Embryonic facial prominence (tissue), 1 donor: ENCODE measurements at regions not wholly inside any gene's neighbourhood (a gene's known extent, or its start where the extent isn't known, plus 50 kb on each side); places are given as distances from the start of the nearest gene placed in this dataset.

Experiments used
- DNase-seq: peaks from one replicate; pipeline ENCODE4 v3.0.0-alpha.2; 2016; ENCODE audit errors: extremely low spot score

DNA sequence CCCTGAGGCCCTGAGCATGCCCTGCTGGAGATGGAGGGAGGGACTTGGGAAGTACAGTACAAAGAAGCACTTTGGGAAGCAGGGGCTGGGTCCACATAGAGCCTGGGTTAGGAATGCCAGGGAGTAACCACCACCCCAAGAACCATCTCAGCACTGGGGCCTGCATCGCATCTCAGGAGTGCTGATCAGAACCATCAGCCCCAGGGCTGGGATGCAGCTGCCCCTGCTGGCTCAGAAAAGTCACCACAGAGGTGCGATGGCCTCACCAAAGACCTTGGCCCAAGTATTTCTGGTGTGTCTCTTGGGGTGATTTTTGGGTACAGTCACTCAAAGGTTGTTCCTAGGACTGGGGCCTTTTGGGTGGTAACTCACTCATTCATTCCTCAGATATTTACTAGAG is 236.8 kb upstream of the MVB12B start:
- DNase-seq = no peak

DNA sequence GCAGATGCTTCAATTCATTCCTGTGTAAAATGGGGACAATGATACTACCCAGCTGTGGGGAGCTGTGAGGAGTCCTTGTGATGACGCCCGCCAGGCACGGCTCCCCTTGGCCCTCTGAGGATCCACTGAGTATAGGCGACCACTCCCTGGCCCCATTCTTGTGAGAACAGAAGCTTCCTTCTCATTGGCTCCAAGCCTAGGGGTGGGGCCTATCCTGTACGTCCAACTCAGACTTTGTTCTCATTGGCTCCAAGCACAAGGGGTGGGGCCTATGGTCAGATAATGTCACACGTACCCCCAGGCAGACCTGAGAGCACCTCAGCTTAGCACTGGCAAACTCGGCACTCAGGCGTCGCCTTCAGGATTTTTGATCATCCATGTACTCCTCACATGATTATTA is 232.9 kb upstream of the MVB12B start:
- DNase-seq = no peak

DNA sequence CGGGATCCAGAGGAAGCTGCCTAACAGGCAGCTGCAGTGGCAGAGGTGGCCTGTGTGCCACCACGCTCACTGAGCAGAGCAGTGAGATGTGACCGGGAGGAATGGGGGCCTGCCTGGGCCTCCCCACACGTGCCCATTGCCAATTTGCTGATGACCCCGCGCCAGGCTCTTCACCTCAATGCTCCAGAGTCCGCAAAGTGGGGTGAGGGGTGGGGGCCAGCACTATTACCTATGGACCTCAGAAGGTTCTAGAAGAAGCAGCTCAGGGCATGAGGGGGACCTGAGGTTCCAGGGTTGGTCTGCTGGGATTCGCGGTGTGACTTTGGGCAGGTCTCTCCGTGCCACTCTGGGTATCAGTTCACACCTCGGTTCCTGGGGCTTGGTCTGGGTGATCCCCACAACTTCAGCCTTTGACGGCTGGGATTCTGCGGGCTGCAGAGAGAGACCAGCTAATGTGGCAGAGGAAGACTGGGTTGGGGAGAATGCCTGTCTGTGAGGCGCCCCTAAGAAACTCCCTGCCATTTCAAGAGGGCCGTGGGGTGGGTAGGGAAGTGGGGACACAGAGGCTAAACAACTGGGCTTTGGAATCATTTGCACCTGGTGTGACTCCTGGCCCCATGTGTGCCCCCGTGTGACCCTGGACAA is 231.0 kb upstream of the MVB12B start:
- DNase-seq = no peak

DNA sequence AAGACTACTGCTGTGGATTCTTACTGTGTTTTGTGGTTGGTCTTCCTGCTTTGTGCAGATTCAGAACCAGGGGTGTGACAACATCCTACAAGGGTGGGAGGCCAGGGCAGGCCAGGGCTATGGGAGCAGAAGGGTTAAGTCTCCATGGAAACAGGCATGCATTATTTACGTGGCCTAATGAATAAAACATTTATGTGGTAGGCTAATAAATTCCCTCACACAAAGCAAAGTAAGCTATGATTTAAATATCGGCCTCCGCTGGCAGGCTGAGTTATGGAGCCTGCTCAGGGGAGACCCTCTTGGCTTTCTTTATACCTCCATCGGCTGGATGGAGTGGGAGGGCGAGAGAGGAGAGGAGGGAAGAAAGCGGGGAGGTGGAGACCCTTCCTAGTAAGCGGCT is 230.3 kb upstream of the MVB12B start:
- no peak for DNase-seq

- DNase-seq = no peak
These were observed 228.9 kb upstream of the MVB12B start for GRCh38 chr9:126097679-126098078.

- DNase-seq = no peak
These were observed 220.2 kb upstream of the MVB12B start for GRCh38 chr9:126106404-126106803.

- no peak for DNase-seq
These were observed 218.9 kb upstream of the MVB12B start for GRCh38 chr9:126107693-126108092.

- DNase-seq = no peak
These were observed 218.4 kb upstream of the MVB12B start for GRCh38 chr9:126108240-126108639.

DNA sequence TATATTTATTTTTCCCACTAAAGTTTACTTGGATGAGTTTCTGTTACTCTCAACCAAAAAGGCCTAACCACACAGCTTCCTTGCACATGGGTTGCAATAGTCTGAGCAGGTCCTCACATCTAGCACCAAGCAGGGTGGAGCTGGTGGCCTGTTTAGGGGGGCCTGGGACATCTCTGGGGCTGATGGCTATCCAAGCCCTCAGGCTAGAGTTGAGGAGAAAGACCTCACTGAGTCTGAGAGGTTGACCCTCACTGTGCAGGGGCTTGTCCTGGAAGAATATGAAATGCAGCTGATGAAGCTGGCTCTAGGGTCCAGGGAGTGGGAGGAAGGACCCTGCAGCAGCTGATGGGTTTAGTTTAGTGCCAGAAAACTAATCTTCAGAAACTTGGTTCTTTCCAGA is 217.1 kb upstream of the MVB12B start:
- no peak for DNase-seq

- no peak for DNase-seq
These were observed 215.1 kb upstream of the MVB12B start for GRCh38 chr9:126111556-126111955.

DNA sequence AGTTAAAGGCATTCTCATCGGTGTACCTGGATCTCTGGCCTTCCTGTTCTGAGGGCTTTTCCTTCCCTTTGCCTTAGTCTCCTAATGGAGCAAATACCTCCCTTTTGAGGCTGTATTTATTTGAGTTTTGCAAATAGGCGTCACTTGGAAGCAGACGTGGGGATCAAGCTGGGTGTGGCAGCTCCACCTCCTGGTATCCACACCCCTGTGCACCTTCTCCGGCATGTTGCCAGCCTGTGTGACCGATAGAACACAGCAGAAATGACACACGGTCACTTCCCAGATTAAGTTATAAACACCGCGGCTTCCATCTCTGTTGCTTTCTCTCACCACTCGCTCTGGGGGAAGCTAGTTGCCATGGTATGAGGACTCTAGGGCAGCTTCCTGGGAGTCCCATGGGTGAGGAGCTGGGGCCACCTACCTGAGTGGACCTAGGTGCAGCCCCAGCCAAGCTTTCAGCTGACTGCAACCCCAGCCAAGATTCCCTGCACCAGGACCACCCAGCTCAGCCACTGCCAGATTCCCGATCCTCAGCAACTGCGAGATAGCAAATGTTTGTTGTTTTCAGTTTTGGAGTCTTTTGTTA is 214.4 kb upstream of the MVB12B start:
- no peak for DNase-seq

GRCh38 chr9:126113176-126113575 is 213.5 kb upstream of the MVB12B start:
- no peak for DNase-seq

DNA sequence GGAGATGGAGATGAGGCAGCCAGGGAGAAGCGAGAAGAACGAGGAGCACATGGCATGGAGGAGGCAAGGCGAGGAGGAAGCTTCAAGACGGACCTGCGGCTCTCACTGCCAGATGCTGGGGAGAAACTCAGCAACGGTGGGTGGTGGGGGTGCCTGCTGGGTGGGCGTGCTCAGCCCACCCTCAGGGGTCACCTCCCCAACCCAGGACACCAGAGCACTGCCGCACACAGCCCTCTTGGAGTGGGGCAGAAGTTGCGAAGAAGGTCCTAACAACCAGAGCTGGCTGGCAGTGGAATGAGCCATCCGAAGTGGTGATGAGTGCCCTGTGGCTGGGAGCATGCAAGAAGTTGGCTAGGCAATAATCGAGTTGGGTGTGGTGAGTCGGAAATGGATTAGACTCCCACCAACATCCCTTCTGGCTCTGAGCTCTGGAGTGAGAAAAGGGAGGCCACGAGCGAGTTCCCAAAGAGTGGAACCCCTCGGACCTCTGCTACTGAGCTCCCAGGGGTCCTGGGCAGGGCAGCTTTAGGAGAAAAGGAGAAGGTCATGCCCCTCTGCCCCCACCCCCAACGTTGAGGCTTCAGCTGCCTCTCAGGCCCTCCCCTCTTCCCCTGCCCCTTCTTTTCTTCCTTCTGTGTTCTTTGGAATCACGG is 212.7 kb upstream of the MVB12B start:
- DNase-seq = no peak

DNA sequence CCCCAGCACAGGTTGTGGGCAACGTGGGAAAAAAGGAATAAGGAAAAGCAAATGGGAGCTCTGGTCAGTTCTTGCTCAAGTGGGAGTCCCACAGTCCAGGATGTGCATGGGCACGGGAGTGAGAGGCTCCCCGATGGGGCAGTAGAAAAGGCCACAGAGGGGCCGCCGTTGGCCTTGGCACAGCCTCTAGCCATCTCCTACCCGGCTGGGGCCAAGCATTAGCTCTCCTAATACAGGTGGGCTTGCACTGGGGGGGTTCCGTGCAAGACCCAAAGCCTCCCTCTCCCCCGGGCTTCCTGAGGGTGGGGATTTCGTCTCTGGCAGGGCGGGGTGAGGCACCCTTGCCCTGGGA is 212.2 kb upstream of the MVB12B start:
- no peak for DNase-seq

- no peak for DNase-seq
These were observed 211.7 kb upstream of the MVB12B start for GRCh38 chr9:126114850-126115460.

DNA sequence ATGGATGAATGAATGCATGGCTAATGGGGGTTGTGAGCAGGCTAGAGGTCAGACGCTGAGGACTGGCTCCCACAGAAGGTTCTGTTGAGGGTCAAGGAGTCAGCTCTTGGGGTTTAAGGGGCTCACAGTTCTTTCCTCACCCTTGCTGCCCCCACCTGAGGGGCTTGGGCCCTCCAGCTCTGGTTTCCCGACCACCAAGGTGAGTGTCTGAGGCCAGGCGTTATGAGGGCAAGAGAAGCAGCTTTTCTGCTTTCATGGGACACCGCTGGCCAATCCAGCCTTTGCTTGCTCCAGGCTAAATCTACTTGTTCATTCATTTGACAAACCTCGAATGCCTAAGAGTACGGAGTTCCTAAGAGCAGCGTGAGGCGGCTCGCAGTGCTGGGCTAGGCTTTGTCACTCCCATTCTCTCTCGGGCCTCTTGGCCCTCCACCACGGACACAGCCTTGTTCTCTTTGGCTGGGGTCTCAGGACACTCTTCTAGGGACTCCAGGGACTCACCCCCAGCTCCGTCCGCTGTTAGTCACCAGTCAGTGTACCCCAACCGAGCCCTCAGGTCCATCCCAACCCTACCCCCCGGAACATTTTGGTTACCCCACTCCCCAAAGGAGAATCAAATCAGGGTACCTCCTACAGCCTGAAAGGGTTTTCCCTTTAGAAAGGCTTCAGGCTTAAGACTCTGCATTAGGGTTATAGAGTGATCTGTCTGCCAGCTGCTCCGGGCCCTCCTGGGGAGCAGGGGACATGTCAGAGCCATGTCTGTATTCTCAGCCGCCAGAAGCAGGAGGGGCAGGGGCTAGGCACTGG is 210.1 kb upstream of the MVB12B start:
- DNase-seq = no peak

DNA sequence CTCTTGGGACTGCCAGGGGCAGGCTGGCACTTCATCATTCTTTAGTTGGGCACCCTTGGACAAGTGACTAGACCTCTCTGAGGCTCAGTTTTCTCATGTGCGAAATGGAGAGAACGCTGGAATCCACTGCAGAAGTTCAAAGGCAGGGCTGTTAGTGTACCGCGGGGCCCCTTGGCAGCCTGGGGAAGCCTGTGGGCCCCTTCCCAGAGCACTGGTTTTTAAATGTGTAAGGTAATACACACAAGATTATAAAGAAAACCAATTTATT is 209.5 kb upstream of the MVB12B start:
- no peak for DNase-seq

- no peak for DNase-seq
These were observed 209.0 kb upstream of the MVB12B start for GRCh38 chr9:126117631-126118030.

DNA sequence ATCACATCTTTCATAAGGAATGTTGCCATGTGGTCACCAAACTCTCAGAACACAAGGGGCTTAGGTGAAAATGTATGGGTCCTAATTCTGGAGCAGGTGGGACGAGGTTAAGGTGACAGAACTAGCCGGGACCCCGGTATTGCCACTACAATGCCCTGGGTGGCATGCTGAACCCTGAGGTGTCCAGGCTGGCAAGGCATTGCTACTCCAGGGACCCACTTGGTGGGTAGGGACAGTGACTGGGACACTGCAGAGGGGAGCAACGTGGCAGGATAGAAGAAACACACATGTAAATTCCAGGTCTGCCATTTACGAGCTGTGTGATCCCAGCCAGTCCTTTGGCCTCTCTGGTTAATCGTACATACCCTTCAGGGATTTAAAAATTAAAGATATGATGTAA is 206.9 kb upstream of the MVB12B start:
- no peak for DNase-seq

DNA sequence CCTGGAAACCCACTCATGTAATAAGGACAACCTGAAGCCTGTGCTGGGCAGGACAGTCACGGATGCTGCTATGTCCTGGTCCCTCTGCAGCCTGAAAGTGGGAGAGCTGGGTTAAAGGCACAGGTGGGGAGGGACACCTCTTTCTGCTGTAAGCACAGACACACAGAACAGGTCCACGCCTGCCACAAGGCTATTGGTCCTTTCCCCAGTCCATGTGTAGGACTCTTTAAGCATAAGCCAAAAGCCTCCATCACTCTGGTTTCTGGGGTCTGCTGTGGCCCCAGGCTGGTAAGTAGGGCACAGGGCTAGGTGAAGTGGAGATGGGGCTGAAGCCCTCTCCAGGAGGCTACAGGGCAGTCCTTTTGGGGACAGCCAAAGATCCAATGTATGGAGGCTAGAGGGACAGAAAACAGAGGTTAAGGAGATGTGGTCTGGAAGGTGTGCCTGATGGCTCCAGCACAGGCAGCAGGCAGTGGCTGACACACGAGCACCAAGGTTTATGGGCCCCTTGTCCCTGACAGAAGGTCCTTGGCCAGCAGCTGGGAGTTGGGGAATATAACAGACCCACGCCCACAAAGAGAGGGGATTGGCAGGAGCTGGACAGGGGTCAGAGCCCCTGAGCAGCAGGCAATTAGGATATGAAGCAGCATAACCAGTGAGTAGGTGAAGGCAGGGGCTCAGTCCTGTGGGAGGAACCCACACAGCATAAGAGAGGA is 203.6 kb upstream of the MVB12B start:
- DNase-seq = no peak

GRCh38 chr9:126123927-126124326 is 202.7 kb upstream of the MVB12B start:
- no peak for DNase-seq

DNA sequence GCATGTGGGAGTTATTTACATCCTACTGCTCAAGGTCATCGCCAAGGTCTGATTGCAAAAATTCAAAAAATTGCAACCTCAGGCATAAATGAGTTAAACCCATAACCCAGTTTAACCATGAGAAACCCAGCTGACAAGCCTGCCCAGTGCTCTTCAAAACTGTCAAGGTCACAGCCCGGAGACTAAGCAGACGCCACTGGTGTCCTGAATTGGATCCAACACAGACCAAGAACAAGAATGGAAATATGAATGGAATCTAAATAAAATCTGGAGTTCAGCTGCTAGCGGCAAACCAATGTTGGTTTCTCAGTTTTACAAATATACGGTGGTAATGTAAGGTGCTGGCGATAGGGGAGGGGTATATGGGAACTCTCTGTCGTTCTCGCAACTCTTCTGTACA is 201.5 kb upstream of the MVB12B start:
- DNase-seq = no peak
